PFSK-1 (cell line): ENCODE measurements at regions not wholly inside any gene's neighbourhood (a gene's known extent, or its start where the extent isn't known, plus 50 kb on each side); places are given as distances from the start of the nearest gene placed in this dataset.

ENCODE experiments used
- FOXP2 ChIP-seq: optimal IDR thresholded peaks from 2 replicates; pipeline ENCODE3; 2011; ENCODE audit warnings: borderline replicate concordance, control low read depth, inconsistent platforms; ENCODE audit not compliant: insufficient read depth; ENCODE audit errors: extremely low read length, extremely low read depth
- POLR2AphosphoS5 ChIP-seq: IDR thresholded peaks from 2 replicates; pipeline ENCODE4 v1.6.1; 2012; ENCODE audit warnings: low read depth, mild to moderate bottlenecking, control low read depth, low read length, moderate library complexity
- REST ChIP-seq, 2 experiments: IDR thresholded peaks; 2 replicates each; pipeline versions ENCODE4 v1.6.1 to v1.8.0; 2011 to 2012; ENCODE audit warnings: low read depth in 2 of 2, low read length in 2 of 2, control low read depth in 1 of 2, inconsistent platforms in 1 of 2, mild to moderate bottlenecking in 1 of 2, moderate library complexity in 1 of 2; ENCODE audit not compliant: insufficient read depth in 1 of 2
- SIN3A ChIP-seq: IDR thresholded peaks from 2 replicates; pipeline ENCODE4 v1.6.1; 2012; ENCODE audit warnings: mild to moderate bottlenecking, low read length, moderate library complexity, borderline replicate concordance; ENCODE audit not compliant: insufficient read depth
- TAF1 ChIP-seq: IDR thresholded peaks from 2 replicates; pipeline ENCODE4 v1.6.1; 2012; ENCODE audit warnings: low read length, control low read depth, borderline replicate concordance; ENCODE audit not compliant: insufficient read depth

DNA sequence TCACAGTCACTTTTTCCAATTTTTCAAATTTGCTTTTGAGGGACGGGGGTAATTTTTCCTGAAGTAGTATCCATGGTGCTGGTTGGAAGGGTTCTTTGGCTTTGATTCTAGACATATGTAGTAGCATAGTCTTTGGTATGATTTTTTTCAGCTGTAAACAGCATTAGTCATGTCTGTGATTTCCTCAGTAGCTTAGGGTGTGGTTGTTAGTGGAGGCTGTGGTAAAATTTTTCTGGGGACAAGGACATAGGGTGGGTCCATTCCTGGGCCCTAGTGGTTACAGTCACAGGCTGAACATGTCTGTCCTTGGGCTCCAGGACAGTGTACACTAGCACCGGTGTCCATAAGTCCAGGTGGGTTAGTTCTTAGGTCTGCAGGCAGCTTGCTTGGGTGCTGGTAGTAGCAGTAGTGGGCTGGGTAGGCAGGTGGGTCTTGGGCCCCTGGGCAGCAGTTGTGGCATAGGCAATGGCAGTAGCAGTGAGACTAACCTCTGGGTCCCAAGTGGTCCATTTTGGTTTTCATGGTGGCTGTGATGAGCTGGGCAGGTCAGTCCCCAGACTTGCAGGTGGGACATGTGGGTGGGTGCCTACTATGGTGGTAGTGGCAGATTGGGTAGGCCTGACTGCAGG, 100.0 kb upstream of the CXCL14 start:
- no peak for TF ChIP-seq TAF1
- no peak for TF ChIP-seq REST (IDR thresholded peaks at IDR 0.05; ENCODE audit: insufficient read depth in 1 of 2, low read depth in 2 of 2, low read length in 2 of 2)
- no peak for TF ChIP-seq FOXP2
- TF ChIP-seq SIN3A = no peak
- TF ChIP-seq POLR2AphosphoS5 = no peak

DNA sequence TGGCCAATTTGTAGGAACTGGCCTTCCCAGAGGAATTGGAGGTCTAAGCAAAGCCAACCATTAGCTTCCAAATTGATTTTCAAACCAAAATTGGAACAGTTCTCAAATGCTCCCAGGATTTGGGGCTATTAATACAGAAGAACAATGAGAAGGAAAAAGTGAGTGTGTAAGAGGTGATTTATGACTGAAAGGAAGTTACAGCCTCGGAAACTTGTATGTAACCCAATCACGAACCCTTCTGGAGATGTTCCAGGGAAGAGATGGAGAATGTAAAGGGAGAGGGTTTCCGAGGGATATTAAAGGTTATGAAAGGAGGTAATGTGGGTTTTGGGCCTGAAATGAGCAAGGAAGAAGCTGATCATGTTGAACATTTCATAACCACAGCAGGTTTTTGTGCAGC, 93.2 kb upstream of the CXCL14 start:
- TF ChIP-seq POLR2AphosphoS5 = no peak
- no peak for TF ChIP-seq FOXP2
- no peak for TF ChIP-seq REST (IDR thresholded peaks at IDR 0.05; ENCODE audit: insufficient read depth in 1 of 2, low read depth in 2 of 2, low read length in 2 of 2)
- TF ChIP-seq TAF1 = no peak
- TF ChIP-seq SIN3A = no peak

- TF ChIP-seq SIN3A (no peak), FOXP2 (no peak), REST (IDR thresholded peaks at IDR 0.05; ENCODE audit: insufficient read depth in 1 of 2, low read depth in 2 of 2, low read length in 2 of 2) (no peak), TAF1 (no peak), POLR2AphosphoS5 (no peak)
Observed at GRCh38 chr5:135671052-135671705, 92.4 kb upstream of the CXCL14 start.

DNA sequence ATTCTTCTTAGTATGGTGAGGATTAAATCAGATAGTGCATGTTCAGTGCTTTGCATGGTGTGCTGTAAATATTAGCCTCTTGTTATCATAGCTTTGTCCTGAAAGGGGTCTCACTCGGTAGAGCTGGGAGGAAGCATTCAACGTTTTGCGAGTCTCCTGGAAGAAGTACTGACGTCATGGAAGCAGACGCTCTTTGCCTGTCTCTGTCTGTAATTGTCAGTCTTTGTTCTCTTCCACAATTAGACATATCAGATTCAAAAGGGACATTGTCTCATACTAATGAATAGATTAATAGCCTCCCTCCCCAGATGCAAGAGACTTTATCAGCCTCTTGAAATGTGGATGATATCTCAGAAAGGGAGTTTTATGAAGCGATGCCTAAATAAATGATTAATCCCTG, 91.8 kb upstream of the CXCL14 start:
- TF ChIP-seq SIN3A = no peak
- TF ChIP-seq REST (IDR thresholded peaks at IDR 0.05; ENCODE audit: insufficient read depth in 1 of 2, low read depth in 2 of 2, low read length in 2 of 2) = no peak
- no peak for TF ChIP-seq FOXP2
- TF ChIP-seq POLR2AphosphoS5 = no peak
- TF ChIP-seq TAF1 = no peak

GRCh38 chr5:135669416-135669815, 90.6 kb upstream of the CXCL14 start:
- TF ChIP-seq TAF1 = no peak
- no peak for TF ChIP-seq POLR2AphosphoS5
- no peak for TF ChIP-seq FOXP2
- no peak for TF ChIP-seq SIN3A
- no peak for TF ChIP-seq REST (IDR thresholded peaks at IDR 0.05; ENCODE audit: insufficient read depth in 1 of 2, low read depth in 2 of 2, low read length in 2 of 2)
